ENCODE measurements at regions not wholly inside any gene's neighbourhood (a gene's known extent, or its start where the extent isn't known, plus 50 kb on each side); places are given as distances from the start of the nearest gene placed in this dataset.

DNA sequence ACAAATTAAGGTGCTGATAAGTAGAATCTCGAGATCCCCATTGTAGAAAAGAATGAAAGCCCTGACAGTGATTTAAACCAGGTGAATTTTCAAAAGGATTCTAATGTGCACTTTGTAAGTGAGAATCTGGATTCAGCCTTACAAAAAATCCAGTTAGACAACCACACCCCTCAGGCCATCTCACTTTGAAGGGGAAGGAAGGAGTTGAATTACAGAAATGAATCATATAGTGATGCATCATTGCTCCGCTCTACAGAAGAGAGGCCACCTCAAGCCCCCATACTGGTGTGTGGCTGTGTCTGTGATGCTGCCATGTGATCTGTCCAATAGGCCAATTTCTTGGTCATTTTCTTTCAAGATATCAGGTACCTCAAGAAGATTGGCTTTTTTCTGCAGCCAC lies 85.5 kb upstream of the NT5E start:
- TF ChIP-seq, protein P1, sequence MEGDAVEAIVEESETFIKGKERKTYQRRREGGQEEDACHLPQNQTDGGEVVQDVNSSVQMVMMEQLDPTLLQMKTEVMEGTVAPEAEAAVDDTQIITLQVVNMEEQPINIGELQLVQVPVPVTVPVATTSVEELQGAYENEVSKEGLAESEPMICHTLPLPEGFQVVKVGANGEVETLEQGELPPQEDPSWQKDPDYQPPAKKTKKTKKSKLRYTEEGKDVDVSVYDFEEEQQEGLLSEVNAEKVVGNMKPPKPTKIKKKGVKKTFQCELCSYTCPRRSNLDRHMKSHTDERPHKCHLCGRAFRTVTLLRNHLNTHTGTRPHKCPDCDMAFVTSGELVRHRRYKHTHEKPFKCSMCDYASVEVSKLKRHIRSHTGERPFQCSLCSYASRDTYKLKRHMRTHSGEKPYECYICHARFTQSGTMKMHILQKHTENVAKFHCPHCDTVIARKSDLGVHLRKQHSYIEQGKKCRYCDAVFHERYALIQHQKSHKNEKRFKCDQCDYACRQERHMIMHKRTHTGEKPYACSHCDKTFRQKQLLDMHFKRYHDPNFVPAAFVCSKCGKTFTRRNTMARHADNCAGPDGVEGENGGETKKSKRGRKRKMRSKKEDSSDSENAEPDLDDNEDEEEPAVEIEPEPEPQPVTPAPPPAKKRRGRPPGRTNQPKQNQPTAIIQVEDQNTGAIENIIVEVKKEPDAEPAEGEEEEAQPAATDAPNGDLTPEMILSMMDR (IDR thresholded peaks at IDR 0.05; ENCODE audit: low read depth, low read length, poor library complexity, severe bottlenecking), result no peak
- no peak for TF ChIP-seq EZH2phosphoT487 (IDR thresholded peaks at IDR 0.05; ENCODE audit: borderline replicate concordance, low read length)
- Histone ChIP-seq H3K4me3 (ENCODE audit: low read length) (no peak overlapping the region), H3K27me3 (ENCODE audit: control insufficient read depth, low read length) (no peaks in the 10 kb centered on the region; the same call in 1 of the 2 replicates), H3K4me2 (ENCODE audit: low read length) (no peak overlapping the region), H3K4me1 (ENCODE audit: control insufficient read depth, low read length) (no peaks in the 10 kb centered on the region), H3K36me3 (ENCODE audit: control insufficient read depth, low read length) (no peaks in the 10 kb centered on the region), H3K9me2 (replicated peaks; ENCODE audit: control insufficient read depth, low read length) (no peaks in the 10 kb centered on the region), H3K27ac (ENCODE audit: low read depth, low read length) (no peak overlapping the region), H4K20me1 (ENCODE audit: control insufficient read depth, insufficient read depth, low read depth, low read length) (no peaks in the 10 kb centered on the region), H3F3A (ENCODE audit: control insufficient read depth, insufficient read depth) (no peaks in the 10 kb centered on the region), H3K9me3 (ENCODE audit: control insufficient read depth, insufficient read depth, low read length) (no peaks in the 10 kb centered on the region), H3K79me2 (ENCODE audit: control insufficient read depth, low read length) (no peaks in the 10 kb centered on the region)

DNA sequence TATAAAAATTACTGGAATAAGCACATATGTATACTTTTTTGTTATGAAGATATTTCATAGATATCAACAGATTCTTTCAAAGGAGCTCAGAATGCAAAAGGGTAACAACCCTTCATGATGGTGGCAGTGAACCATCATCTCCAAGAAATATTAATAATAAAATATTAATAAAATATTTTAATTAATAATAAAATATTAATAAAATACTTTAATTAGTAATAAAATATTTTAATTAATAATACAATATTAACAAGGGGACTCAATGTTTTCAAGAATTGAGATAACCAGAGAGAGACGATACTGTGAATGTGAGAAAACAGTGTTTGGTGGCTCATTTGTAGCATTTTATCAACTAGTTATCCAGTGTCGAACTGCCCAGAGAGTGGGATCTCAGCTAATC lies 86.0 kb upstream of the NT5E start:
- Histone ChIP-seq H3K27ac (ENCODE audit: low read depth, low read length) (no peak overlapping the region), H3K4me2 (ENCODE audit: low read length) (no peak overlapping the region), H3K4me3 (ENCODE audit: low read length) (no peak overlapping the region), H3K79me2 (ENCODE audit: control insufficient read depth, low read length) (no peaks in the 10 kb centered on the region), H3K9me3 (ENCODE audit: control insufficient read depth, insufficient read depth, low read length) (no peaks in the 10 kb centered on the region), H4K20me1 (ENCODE audit: control insufficient read depth, insufficient read depth, low read depth, low read length) (no peaks in the 10 kb centered on the region), H3K36me3 (ENCODE audit: control insufficient read depth, low read length) (no peaks in the 10 kb centered on the region), H3F3A (ENCODE audit: control insufficient read depth, insufficient read depth) (no peaks in the 10 kb centered on the region), H3K4me1 (ENCODE audit: control insufficient read depth, low read length) (no peaks in the 10 kb centered on the region), H3K9me2 (replicated peaks; ENCODE audit: control insufficient read depth, low read length) (no peaks in the 10 kb centered on the region), H3K27me3 (ENCODE audit: control insufficient read depth, low read length) (no peaks in the 10 kb centered on the region; the same call in 1 of the 2 replicates)
- TF ChIP-seq, protein P1 (IDR thresholded peaks at IDR 0.05; ENCODE audit: low read depth, low read length, poor library complexity, severe bottlenecking), result no peak
- TF ChIP-seq EZH2phosphoT487 (IDR thresholded peaks at IDR 0.05; ENCODE audit: borderline replicate concordance, low read length), result no peak

DNA sequence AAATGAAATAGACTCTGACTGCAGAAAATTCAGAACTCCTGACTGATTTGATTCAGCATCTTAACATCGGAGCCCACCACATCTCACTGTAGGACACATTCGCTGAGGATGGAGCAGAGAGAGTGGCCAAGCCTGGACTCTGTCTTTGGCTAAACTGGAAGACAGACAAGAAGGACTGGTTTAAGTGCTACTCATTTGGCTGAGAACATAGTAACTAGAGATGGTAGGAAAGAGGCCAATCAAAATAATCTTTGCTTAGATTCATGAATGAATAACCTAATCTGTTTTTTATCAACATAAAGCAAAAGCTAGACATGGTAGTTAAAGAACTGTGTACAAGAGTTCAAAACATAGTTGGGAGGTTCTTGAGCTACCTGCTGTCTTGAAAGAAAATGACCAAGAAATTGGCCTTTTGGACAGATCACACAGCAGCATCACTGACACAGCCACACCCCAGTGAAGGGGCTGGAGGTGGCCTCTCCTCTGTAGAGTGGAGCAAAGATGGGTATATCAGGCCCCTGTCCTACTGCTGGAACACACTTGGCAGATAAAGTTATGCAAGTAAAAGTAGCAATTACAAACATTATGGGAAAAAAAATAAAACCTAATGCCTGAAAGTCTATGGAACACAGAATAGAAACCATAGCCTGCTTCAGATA lies 87.1 kb upstream of the NT5E start:
- Histone ChIP-seq H4K20me1 (ENCODE audit: control insufficient read depth, insufficient read depth, low read depth, low read length) (no peaks in the 10 kb centered on the region), H3K9me3 (ENCODE audit: control insufficient read depth, insufficient read depth, low read length) (no peaks in the 10 kb centered on the region), H3K4me3 (ENCODE audit: low read length) (no peak overlapping the region), H3K36me3 (ENCODE audit: control insufficient read depth, low read length) (no peaks in the 10 kb centered on the region), H3K9me2 (replicated peaks; ENCODE audit: control insufficient read depth, low read length) (no peaks in the 10 kb centered on the region), H3K4me2 (ENCODE audit: low read length) (no peak overlapping the region), H3K27ac (ENCODE audit: low read depth, low read length) (no peak overlapping the region), H3K79me2 (ENCODE audit: control insufficient read depth, low read length) (no peaks in the 10 kb centered on the region), H3F3A (ENCODE audit: control insufficient read depth, insufficient read depth) (no peaks in the 10 kb centered on the region), H3K4me1 (ENCODE audit: control insufficient read depth, low read length) (no peaks in the 10 kb centered on the region), H3K27me3 (ENCODE audit: control insufficient read depth, low read length) (no peaks in the 10 kb centered on the region; the same call in 1 of the 2 replicates)
- no peak for TF ChIP-seq EZH2phosphoT487 (IDR thresholded peaks at IDR 0.05; ENCODE audit: borderline replicate concordance, low read length)
- TF ChIP-seq, protein P1 (IDR thresholded peaks at IDR 0.05; ENCODE audit: low read depth, low read length, poor library complexity, severe bottlenecking), result no peak

Data from DOHH2 (cell line).